Esophagus muscularis mucosa (tissue), 4 donors: ENCODE measurements at regions not wholly inside any gene's neighbourhood (a gene's known extent, or its start where the extent isn't known, plus 50 kb on each side); places are given as distances from the start of the nearest gene placed in this dataset.

Experiments used
- CTCF ChIP-seq, 3 experiments: fragments of 200-600 bp in 2 of 3; fragments of 450-650 bp in 1 of 3; sonication (generic) in 2 of 3; IDR thresholded peaks; one replicate each; pipeline ENCODE4 v1.5.1; 2017 to 2019; ENCODE audit warnings: antibody characterized with exemption in 3 of 3, mild to moderate bottlenecking in 2 of 3, moderate library complexity in 1 of 3
- EP300 ChIP-seq: sonication (generic); formaldehyde crosslinking; IDR thresholded peaks from one replicate; pipeline ENCODE4 v1.6.1; 2017; ENCODE audit warnings: antibody characterized with exemption
- POLR2A ChIP-seq: fragments of 450-650 bp; IDR thresholded peaks from one replicate; pipeline ENCODE4 v1.6.1; 2017; ENCODE audit warnings: antibody characterized with exemption, moderate library complexity, mild to moderate bottlenecking, low read depth
- POLR2AphosphoS5 ChIP-seq, 2 donors: sonication (generic); formaldehyde crosslinking; IDR thresholded peaks; one replicate each; pipeline ENCODE4 v1.6.1; 2017; ENCODE audit warnings: antibody characterized with exemption in 2 of 2

- TF ChIP-seq CTCF (IDR thresholded peaks at IDR 0.05), result no peak
- no peak for TF ChIP-seq EP300
- no peak for TF ChIP-seq POLR2A
- TF ChIP-seq POLR2AphosphoS5 (IDR thresholded peaks at IDR 0.05), result no peak
Observed at GRCh38 chr9:85114799-85115198, 445.3 kb downstream of the NTRK2 start.
